ENCODE measurements at regions not wholly inside any gene's neighbourhood (a gene's known extent, or its start where the extent isn't known, plus 50 kb on each side); places are given as distances from the start of the nearest gene placed in this dataset.
A peak's percentile ranks its signal among the peaks of the same experiment; 100 is the strongest.

GRCh38 chr6:147037881-147038280, 166.3 kb upstream of the STXBP5 start:
- DNase-seq (ENCODE audit: low read depth): no peak

- DNase-seq (ENCODE audit: low read depth): no peak
These were observed 163.9 kb upstream of the STXBP5 start for GRCh38 chr6:147040121-147040910.

DNA sequence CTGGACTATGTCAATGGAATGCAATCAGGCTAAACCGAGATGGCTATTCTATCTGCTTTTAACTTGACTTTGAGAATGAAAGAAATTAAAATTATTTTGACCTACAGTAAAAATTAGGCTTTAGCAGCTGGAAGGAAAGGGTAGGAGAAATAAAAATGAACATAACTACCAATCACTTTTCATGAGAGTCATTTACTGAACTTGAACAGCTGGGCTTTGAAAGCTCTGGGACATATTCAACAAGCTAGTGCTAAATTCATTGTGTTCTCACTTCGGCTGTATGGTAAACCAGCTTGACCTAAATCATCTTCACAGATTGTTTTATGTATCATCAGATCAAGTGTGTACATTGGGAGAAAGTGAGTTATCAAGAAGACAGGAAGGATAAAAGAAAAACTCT, 161.5 kb upstream of the STXBP5 start:
- DNase-seq (ENCODE audit: low read depth): no peak

GRCh38 chr6:147043994-147044477, 160.2 kb upstream of the STXBP5 start:
- DNase-seq (ENCODE audit: low read depth): no peak

- no peak for DNase-seq (ENCODE audit: low read depth)
These were observed 157.9 kb upstream of the STXBP5 start for GRCh38 chr6:147046141-147046877.

DNA sequence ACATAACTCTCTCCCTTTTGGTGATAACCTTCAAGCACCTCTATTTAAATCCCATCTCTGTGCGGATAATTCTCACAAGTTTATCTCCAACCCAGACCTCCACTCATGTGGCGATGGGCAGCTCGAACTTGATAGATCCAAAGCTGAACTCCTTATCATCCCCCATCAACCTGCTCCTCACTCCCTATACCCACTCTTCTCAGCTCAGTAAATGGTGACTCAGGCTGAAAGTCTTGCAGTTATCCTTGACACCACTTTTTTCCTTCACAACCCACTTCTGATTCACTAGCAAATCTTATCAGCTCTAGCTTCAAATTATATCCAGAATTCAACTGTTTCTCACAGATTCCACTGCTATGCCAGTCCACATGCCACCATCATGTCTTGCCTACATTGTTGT, 155.3 kb upstream of the STXBP5 start:
- DNase-seq (ENCODE audit: low read depth): no peak

GRCh38 chr6:147053311-147053921, 150.8 kb upstream of the STXBP5 start:
- no peak for DNase-seq (ENCODE audit: low read depth)

DNA sequence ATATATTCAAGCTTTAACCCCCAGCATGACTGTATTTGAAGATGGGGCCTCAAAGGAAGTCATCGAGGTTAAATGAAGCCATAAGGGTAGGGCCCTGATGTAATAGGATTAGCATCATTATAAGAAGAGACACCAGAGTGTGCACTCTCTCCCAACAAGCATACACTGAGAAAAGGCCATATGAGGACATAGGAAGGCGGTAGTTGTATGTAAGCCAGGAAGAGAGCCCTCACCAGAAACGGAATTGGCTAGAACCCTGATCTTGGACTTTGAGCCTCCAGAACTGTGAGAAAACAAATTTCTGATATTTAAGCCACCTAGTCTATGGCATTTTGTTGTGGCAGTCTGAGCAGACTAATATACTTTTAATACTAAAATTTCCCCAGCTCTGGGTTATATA, 150.1 kb upstream of the STXBP5 start:
- DNase-seq (ENCODE audit: low read depth): no peak

GRCh38 chr6:147054871-147055270, 149.3 kb upstream of the STXBP5 start:
- DNase-seq (ENCODE audit: low read depth): no peak

DNA sequence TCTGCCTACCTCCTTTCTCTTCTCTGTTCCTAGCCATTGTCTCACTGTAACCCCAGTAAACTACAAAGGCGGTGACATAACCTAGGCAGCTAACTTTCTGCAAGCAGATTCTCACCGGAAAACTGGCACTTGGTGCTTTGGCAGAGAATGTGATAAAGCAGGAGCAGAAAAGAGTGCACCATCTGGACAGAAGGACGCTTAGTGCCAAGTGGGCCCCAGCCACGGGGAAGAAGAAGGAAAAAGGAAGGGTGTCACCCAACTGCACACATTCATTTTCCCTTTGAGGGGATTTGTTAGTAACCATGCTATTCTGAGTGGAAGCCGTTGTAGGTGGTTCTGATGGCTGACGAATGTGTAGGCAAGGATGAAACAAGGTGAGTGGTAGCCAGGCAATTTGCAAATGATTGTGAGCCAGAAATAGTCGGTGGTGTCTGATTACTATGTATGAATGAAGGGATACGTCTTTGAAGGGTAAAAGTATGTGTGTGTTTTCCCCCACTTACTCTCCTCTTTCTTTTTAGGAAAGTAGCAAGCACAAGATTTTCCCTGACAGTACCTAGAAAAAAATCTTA, 148.3 kb upstream of the STXBP5 start:
- no peak for DNase-seq (ENCODE audit: low read depth)

- DNase-seq (ENCODE audit: low read depth): no peak
These were observed 147.0 kb upstream of the STXBP5 start for GRCh38 chr6:147057188-147057587.

DNA sequence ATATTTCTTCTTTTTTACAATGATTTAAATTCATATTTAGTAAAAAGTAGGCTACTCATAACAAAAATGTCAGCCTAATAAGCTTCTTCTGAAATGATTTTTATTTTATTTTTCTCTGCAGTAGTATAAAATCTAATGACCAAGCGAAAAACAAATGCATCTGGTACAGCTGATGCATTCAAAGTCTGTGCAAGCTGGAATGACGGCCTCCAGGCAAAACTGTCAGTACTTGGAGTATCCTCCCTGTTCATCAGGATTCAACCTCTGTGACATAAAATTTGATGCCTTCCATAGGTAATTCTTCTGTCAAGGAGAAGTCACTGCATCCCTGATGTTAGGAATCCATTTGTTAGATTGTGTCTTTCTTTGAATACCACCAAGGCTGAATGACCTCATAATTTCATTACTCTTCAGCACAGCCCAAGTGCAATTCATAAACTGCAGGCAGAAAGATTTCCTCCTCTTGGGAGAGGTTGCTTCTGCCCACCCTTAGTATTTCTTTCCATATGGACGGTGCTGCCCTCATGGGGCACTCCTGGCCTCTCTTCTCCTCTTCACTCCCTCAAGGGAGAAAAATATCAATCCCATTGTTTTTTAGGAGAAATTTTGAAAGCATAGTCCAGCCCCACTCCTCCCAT, 146.4 kb upstream of the STXBP5 start:
- DNase-seq (ENCODE audit: low read depth): no peak

DNA sequence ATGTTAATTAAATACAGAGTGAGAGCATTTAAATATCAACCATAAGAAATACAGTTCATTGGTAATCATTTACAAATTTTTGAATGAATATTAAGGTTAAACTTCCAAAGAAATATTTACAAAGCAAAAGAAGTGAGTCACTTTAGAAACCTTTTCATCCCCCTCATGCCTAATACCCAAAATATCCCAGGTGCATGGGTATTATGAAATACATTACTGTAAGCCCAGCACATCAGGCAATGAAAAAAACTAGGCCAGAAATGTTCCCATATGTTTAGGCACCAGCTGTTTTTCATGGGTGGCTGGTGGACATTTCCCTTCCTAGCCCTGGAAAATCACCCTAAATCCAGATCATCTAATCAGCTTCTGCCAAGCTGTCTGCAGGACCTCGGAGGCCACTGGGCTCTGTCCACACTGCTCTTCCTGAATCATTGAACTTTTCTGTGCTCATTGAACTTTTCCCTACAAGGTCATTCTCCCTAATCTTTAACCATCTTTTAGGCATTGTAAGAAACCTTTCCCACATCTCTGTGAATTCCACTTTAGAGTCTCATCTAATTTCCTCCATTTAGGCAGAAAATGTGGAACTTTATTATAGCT, 145.3 kb upstream of the STXBP5 start:
- DNase-seq (ENCODE audit: low read depth): no peak

DNA sequence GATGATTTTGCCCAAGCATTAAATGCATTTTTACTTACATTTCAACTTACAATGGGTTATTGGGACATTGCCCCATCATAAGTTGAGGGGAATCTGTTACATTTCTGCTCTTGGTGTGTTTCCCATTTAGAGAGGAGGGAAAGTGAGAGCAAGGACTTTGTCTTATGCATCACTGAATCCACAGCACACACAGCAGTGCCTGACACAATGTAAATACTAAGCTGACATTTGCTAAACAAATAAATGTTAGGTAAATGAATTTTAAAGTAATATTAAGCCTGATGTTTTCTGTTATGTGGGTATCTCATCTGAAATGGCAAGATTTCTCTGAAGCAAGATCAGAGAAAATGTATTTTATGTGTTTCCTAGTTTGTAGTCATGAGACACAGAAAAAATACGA, 143.6 kb upstream of the STXBP5 start:
- no peak for DNase-seq (ENCODE audit: low read depth)

DNA sequence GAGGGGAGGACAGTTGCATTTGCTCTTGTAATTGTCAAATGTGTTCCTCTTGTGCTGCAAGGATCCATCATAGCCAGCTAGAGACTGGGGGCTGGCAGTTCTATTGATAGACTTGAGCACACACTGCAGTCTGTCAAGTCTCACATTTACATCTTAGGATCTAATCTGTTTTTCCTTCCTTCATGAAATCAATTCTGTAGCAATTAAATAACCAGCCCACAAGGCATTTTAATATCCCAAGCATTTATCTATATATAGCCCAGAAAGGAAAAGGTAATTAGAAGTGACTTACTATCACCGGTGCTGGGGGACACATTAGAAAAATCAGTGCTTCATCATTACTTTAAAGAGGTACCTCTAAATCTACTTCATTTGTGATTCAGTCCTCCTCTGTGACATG, 143.0 kb upstream of the STXBP5 start:
- no peak for DNase-seq (ENCODE audit: low read depth)

DNA sequence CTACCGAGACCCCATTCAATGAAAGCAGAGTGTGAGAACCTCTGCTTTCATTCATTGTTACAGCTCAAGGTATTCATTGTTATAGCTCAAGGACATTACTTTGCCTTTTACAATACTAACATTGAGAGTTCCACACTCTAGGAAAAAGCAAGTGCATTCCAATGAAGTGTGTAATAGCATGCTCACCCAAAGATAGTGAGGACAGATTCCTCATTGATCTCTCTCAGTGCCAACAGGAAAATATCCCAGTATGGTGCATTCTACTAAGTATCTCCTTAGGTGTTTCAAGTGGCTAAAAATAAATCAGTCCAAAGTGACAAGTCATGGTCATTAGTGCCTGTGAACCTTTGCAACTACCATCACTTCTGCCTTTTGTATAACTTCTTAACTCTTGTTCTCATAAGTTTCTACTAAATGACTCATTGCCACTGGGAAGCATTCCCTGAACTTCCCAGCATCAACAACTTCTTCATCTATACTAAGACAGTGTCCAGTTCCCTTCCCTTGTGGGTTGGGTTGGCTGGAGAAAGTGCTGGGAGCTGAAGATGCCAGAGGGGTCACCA, 140.7 kb upstream of the STXBP5 start:
- DNase-seq (ENCODE audit: low read depth): peak; percentile 60

DNA sequence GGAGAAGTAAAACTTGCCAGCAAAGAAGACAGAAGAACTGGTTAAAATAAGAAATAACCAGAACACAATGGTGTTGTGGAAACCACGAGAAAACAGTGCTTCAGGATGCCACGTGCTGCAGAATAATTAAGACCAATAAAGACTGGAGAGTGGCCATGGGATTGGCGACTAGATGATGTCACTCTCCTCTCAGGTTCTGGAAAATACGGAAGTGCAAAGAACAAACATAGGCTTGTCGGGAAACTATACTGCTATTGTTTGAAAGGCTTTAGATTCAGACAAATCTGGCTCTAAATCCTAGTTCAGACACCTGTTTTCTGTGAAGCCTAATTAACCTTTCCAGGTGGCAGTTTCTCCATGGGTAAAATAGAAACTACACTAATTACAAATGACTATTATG, 138.4 kb upstream of the STXBP5 start:
- no peak for DNase-seq (ENCODE audit: low read depth)

DNA sequence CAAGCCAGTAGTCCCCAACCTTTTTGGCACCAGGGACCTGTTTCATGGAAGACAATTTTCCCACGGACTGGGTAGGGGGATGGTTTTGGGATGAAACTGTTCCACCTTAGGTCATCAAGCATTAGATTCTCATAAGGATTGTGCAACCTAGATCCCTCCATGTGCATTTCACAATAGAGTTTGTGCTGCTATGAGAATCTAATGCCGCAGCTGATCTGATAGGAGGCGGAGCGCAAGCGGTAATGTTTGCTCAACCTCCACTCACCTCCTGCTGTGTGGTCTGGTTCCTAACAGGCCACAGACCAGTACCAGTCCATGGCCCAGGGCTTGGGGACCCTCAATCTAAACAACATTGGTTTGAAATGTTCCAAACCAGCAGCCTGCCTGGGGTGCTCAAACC, 137.0 kb upstream of the STXBP5 start:
- no peak for DNase-seq (ENCODE audit: low read depth)

- DNase-seq (ENCODE audit: low read depth): no peak
These were observed 132.4 kb upstream of the STXBP5 start for GRCh38 chr6:147071776-147072175.

DNA sequence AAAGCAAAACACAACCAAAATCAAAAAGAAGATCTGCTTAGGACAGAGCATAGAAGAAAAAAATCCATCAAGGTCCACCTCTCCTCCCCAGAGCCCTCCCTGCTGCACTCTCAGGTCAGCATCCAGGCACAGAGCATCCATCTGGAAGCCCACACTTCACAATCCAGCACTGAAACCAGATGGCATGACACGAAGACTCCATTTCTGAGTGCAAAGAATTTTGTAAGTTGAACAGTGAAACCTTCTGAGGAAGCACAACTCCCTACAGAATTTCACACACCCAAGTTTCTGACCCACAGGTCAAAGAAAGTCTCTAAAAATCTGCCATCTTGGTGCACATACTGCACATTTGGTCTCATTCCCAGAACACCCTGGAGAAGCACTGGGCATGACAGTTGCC, 128.8 kb upstream of the STXBP5 start:
- no peak for DNase-seq (ENCODE audit: low read depth)

GRCh38 chr6:147077251-147077650, 127.0 kb upstream of the STXBP5 start:
- no peak for DNase-seq (ENCODE audit: low read depth)

Data from HS-5 (cell line).